ENCODE measurements at regions not wholly inside any gene's neighbourhood (a gene's known extent, or its start where the extent isn't known, plus 50 kb on each side); places are given as distances from the start of the nearest gene placed in this dataset.

GRCh38 chr15:69949485-69949884 is 148.2 kb downstream of the TLE3 start:
- TF ChIP-seq ESRRA (CRISPR knock-in tag; IDR thresholded peaks at IDR 0.05; ENCODE audit: borderline replicate concordance) (no peak), ZNF263 (CRISPR knock-in tag; IDR thresholded peaks at IDR 0.05; ENCODE audit: low read depth) (peak; percentile 79; the same call in 1 of the 2 replicates)
- H3K4me3 Mint-ChIP-seq = no peak overlapping the region
- no peaks in the 10 kb centered on the region for H3K27me3 Mint-ChIP-seq (ENCODE audit: low read depth)
- POLR2A ChIA-PET = no interaction called here
- peaks cover 2% of the 10 kb centered on the region; the same call in 1 of the 2 replicates for H3K4me1 Mint-ChIP-seq
- H3K9me3 Mint-ChIP-seq = no peaks in the 10 kb centered on the region
- DNase-seq (ENCODE audit: low spot score) = no peak
- CTCF ChIA-PET = no interaction called here
- ATAC-seq = no peak
- no peak overlapping the region for H3K27ac Mint-ChIP-seq
- H3K36me3 Mint-ChIP-seq = no peaks in the 10 kb centered on the region

- DNase-seq (ENCODE audit: low spot score) (no peak), ATAC-seq (no peak)
- ChIA-PET CTCF (interaction anchor here (0.6 kb wide), 1 partner anchor 114 kb away, joined by 3 read pairs; no protein-coding TSS in a partner anchor), POLR2A (no interaction called here)
- H3K36me3 Mint-ChIP-seq = no peaks in the 10 kb centered on the region
- no peaks in the 10 kb centered on the region for H3K9me3 Mint-ChIP-seq
- no peak overlapping the region for H3K4me3 Mint-ChIP-seq
- H3K27ac Mint-ChIP-seq = no peak overlapping the region
- no peaks in the 10 kb centered on the region for H3K27me3 Mint-ChIP-seq (ENCODE audit: low read depth)
- H3K4me1 Mint-ChIP-seq = peaks cover 10% of the 10 kb centered on the region
- no peak for TF ChIP-seq ZNF121 (CRISPR knock-in tag; IDR thresholded peaks at IDR 0.05)
- TF ChIP-seq ELF4 (CRISPR knock-in tag; IDR thresholded peaks at IDR 0.05; ENCODE audit: low read depth) = no peak
- TF ChIP-seq MLX (CRISPR knock-in tag; IDR thresholded peaks at IDR 0.05) = no peak
- TF ChIP-seq SP1 (CRISPR knock-in tag; conservative IDR thresholded peaks at IDR 0.05) = no peak
- no peak for TF ChIP-seq PRDM15 (CRISPR knock-in tag; IDR thresholded peaks at IDR 0.05)
- no peak for TF ChIP-seq HMGA2 (CRISPR knock-in tag; IDR thresholded peaks at IDR 0.05)
- no peak for TF ChIP-seq AFF4 (CRISPR knock-in tag; IDR thresholded peaks at IDR 0.05; ENCODE audit: borderline replicate concordance)
- no peak for TF ChIP-seq FOXJ3 (CRISPR knock-in tag; IDR thresholded peaks at IDR 0.05; ENCODE audit: borderline replicate concordance)
- no peak for TF ChIP-seq CREM (CRISPR knock-in tag; IDR thresholded peaks at IDR 0.05)
- no peak for TF ChIP-seq ZNF317 (CRISPR knock-in tag; IDR thresholded peaks at IDR 0.05; ENCODE audit: borderline replicate concordance, low read depth)
- TF ChIP-seq AR (CRISPR knock-in tag; IDR thresholded peaks at IDR 0.05) = no peak
- TF ChIP-seq CTCF (IDR thresholded peaks at IDR 0.05) = no peak
- no peak for TF ChIP-seq ZNF281 (CRISPR knock-in tag; IDR thresholded peaks at IDR 0.05)
- no peak for TF ChIP-seq SMAD4 (CRISPR knock-in tag; IDR thresholded peaks at IDR 0.05)
- no peak for TF ChIP-seq MXD4 (CRISPR knock-in tag; IDR thresholded peaks at IDR 0.05; ENCODE audit: borderline replicate concordance)
- TF ChIP-seq ZMAT4 (CRISPR knock-in tag; IDR thresholded peaks at IDR 0.05) = no peak
These were observed 146.3 kb downstream of the TLE3 start for GRCh38 chr15:69951256-69951897.

All from WTC11 (cell line).